ENCODE measurements at regions not wholly inside any gene's neighbourhood (a gene's known extent, or its start where the extent isn't known, plus 50 kb on each side); places are given as distances from the start of the nearest gene placed in this dataset.
"Not testable (repeated sequence)": the region's sequence is repeated elsewhere in the genome, so short reads cannot be mapped to it uniquely, and the experiment has no call there.

GRCh38 chr14:106722813-106723687 is 1196.7 kb downstream of the TMEM121 start:
- not testable (repeated sequence) for H2AFZ ChIP-seq (ENCODE audit: low read depth, low read length); H3K4me1 ChIP-seq (ENCODE audit: insufficient read depth, low read length); H3K4me3 ChIP-seq (ENCODE audit: low read length); H3K9me3 ChIP-seq (ENCODE audit: low read length); H3K36me3 ChIP-seq (ENCODE audit: insufficient read depth, low read length); H3K27me3 ChIP-seq (ENCODE audit: insufficient read depth, low read length)

GRCh38 chr14:106727962-106728361 is 1201.6 kb downstream of the TMEM121 start:
- not testable (repeated sequence) for H3K27me3 ChIP-seq (ENCODE audit: insufficient read depth, low read length)

GRCh38 chr14:106728611-106729010 is 1202.2 kb downstream of the TMEM121 start:
- no peak overlapping the region for H3K4me3 ChIP-seq (ENCODE audit: low read length)
- no peak overlapping the region for H2AFZ ChIP-seq (ENCODE audit: low read depth, low read length)
- H3K4me1 ChIP-seq (ENCODE audit: insufficient read depth, low read length): no peaks in the 10 kb centered on the region
- no peaks in the 10 kb centered on the region for H3K9me3 ChIP-seq (ENCODE audit: low read length)
- no peaks in the 10 kb centered on the region for H3K36me3 ChIP-seq (ENCODE audit: insufficient read depth, low read length)
- no peaks in the 10 kb centered on the region for H3K27me3 ChIP-seq (ENCODE audit: insufficient read depth, low read length)

More at GRCh38 chr14:106727962-106728361, 1201.6 kb downstream of the TMEM121 start:
- H2AFZ ChIP-seq (ENCODE audit: low read depth, low read length); H3K4me1 ChIP-seq (ENCODE audit: insufficient read depth, low read length); H3K36me3 ChIP-seq (ENCODE audit: insufficient read depth, low read length); H3K9me3 ChIP-seq (ENCODE audit: low read length); H3K4me3 ChIP-seq (ENCODE audit: low read length): not testable (repeated sequence)

GRCh38 chr14:106729551-106729950 is 1203.2 kb downstream of the TMEM121 start:
- no peak overlapping the region for H2AFZ ChIP-seq (ENCODE audit: low read depth, low read length)
- no peaks in the 10 kb centered on the region for H3K4me1 ChIP-seq (ENCODE audit: insufficient read depth, low read length)
- H3K36me3 ChIP-seq (ENCODE audit: insufficient read depth, low read length): no peaks in the 10 kb centered on the region
- H3K27me3 ChIP-seq (ENCODE audit: insufficient read depth, low read length): no peaks in the 10 kb centered on the region
- H3K9me3 ChIP-seq (ENCODE audit: low read length): no peaks in the 10 kb centered on the region
- H3K4me3 ChIP-seq (ENCODE audit: low read length): no peak overlapping the region

- no peaks in the 10 kb centered on the region for H3K9me3 ChIP-seq (ENCODE audit: low read length)
Measured at GRCh38 chr14:106733771-106734170, 1207.4 kb downstream of the TMEM121 start.

GRCh38 chr14:106737021-106737420 is 1210.6 kb downstream of the TMEM121 start:
- Histone ChIP-seq H2AFZ (ENCODE audit: low read depth, low read length) (no peak overlapping the region), H3K4me1 (ENCODE audit: insufficient read depth, low read length) (no peaks in the 10 kb centered on the region), H3K4me3 (ENCODE audit: low read length) (no peak overlapping the region), H3K9me3 (ENCODE audit: low read length) (no peaks in the 10 kb centered on the region), H3K27me3 (ENCODE audit: insufficient read depth, low read length) (no peaks in the 10 kb centered on the region), H3K36me3 (ENCODE audit: insufficient read depth, low read length) (no peaks in the 10 kb centered on the region)

More at GRCh38 chr14:106733771-106734170, 1207.4 kb downstream of the TMEM121 start:
- Histone ChIP-seq H2AFZ (ENCODE audit: low read depth, low read length) (no peak overlapping the region), H3K27me3 (ENCODE audit: insufficient read depth, low read length) (no peaks in the 10 kb centered on the region), H3K4me1 (ENCODE audit: insufficient read depth, low read length) (no peaks in the 10 kb centered on the region), H3K36me3 (ENCODE audit: insufficient read depth, low read length) (no peaks in the 10 kb centered on the region), H3K4me3 (ENCODE audit: low read length) (no peak overlapping the region)

GRCh38 chr14:106738075-106738474 is 1211.7 kb downstream of the TMEM121 start:
- Histone ChIP-seq H3K4me3 (ENCODE audit: low read length) (no peak overlapping the region), H3K36me3 (ENCODE audit: insufficient read depth, low read length) (no peaks in the 10 kb centered on the region), H3K4me1 (ENCODE audit: insufficient read depth, low read length) (no peaks in the 10 kb centered on the region), H2AFZ (ENCODE audit: low read depth, low read length) (no peak overlapping the region), H3K27me3 (ENCODE audit: insufficient read depth, low read length) (no peaks in the 10 kb centered on the region), H3K9me3 (ENCODE audit: low read length) (no peaks in the 10 kb centered on the region)

- H3K36me3 ChIP-seq (ENCODE audit: insufficient read depth, low read length); H3K4me1 ChIP-seq (ENCODE audit: insufficient read depth, low read length); H2AFZ ChIP-seq (ENCODE audit: low read depth, low read length): not testable (repeated sequence)
Measured at GRCh38 chr14:106738598-106739258, 1212.3 kb downstream of the TMEM121 start.

GRCh38 chr14:106741086-106741827 is 1214.9 kb downstream of the TMEM121 start:
- not testable (repeated sequence) for H3K4me3 ChIP-seq (ENCODE audit: low read length); H3K4me1 ChIP-seq (ENCODE audit: insufficient read depth, low read length); H2AFZ ChIP-seq (ENCODE audit: low read depth, low read length); H3K27me3 ChIP-seq (ENCODE audit: insufficient read depth, low read length); H3K36me3 ChIP-seq (ENCODE audit: insufficient read depth, low read length); H3K9me3 ChIP-seq (ENCODE audit: low read length)

More at GRCh38 chr14:106738598-106739258, 1212.3 kb downstream of the TMEM121 start:
- not testable (repeated sequence) for H3K9me3 ChIP-seq (ENCODE audit: low read length); H3K4me3 ChIP-seq (ENCODE audit: low read length); H3K27me3 ChIP-seq (ENCODE audit: insufficient read depth, low read length)

GRCh38 chr14:106745016-106745767 is 1218.8 kb downstream of the TMEM121 start:
- not testable (repeated sequence) for H3K9me3 ChIP-seq (ENCODE audit: low read length); H2AFZ ChIP-seq (ENCODE audit: low read depth, low read length); H3K4me1 ChIP-seq (ENCODE audit: insufficient read depth, low read length); H3K4me3 ChIP-seq (ENCODE audit: low read length); H3K27me3 ChIP-seq (ENCODE audit: insufficient read depth, low read length); H3K36me3 ChIP-seq (ENCODE audit: insufficient read depth, low read length)

GRCh38 chr14:106750089-106750488 is 1223.7 kb downstream of the TMEM121 start:
- H3K27me3 ChIP-seq (ENCODE audit: insufficient read depth, low read length); H3K9me3 ChIP-seq (ENCODE audit: low read length); H2AFZ ChIP-seq (ENCODE audit: low read depth, low read length); H3K4me3 ChIP-seq (ENCODE audit: low read length); H3K4me1 ChIP-seq (ENCODE audit: insufficient read depth, low read length); H3K36me3 ChIP-seq (ENCODE audit: insufficient read depth, low read length): not testable (repeated sequence)

- not testable (repeated sequence) for H3K4me1 ChIP-seq (ENCODE audit: insufficient read depth, low read length); H2AFZ ChIP-seq (ENCODE audit: low read depth, low read length); H3K27me3 ChIP-seq (ENCODE audit: insufficient read depth, low read length); H3K9me3 ChIP-seq (ENCODE audit: low read length); H3K4me3 ChIP-seq (ENCODE audit: low read length); H3K36me3 ChIP-seq (ENCODE audit: insufficient read depth, low read length)
Measured at GRCh38 chr14:106753751-106754150, 1227.4 kb downstream of the TMEM121 start.

Measured in neuron (in vitro differentiated cells).